ENCODE measurements at regions not wholly inside any gene's neighbourhood (a gene's known extent, or its start where the extent isn't known, plus 50 kb on each side); places are given as distances from the start of the nearest gene placed in this dataset.

GRCh38 chr17:17412326-17412725 lies 64.5 kb upstream of the MED9 start:
- TF ChIP-seq SIN3A (IDR thresholded peaks at IDR 0.05; ENCODE audit: borderline replicate concordance, insufficient read depth, low read length) (no peak), REST (IDR thresholded peaks at IDR 0.05; ENCODE audit: insufficient read depth in 1 of 2, low read depth in 2 of 2, low read length in 2 of 2) (no peak)
